ENCODE measurements at regions not wholly inside any gene's neighbourhood (a gene's known extent, or its start where the extent isn't known, plus 50 kb on each side); places are given as distances from the start of the nearest gene placed in this dataset.

DNA sequence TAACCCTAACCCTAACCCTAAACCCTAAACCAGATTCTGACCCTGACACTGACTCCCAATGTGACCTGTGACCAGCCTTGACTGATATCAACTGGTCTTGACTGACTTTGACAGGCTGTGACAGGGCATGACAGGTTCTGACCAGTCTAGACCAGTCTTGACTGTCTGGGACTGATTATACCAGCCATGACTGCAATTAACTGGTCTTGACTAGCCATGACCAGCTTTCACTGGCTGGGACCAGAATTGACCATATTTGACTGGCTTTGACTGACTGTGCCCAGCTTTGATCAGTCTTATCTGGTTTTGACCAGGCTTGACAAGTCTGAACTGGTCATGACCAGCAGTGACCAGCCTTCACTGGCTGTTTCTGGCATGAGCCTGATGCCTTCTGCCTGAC lies 95.5 kb downstream of the BMP15 start:
- no peak overlapping the region for H3K56ac ChIP-seq (ENCODE audit: insufficient read length, low read depth, low read length)
- Mint-ChIP-seq H3K4me1 (0 out of 4 replicates have a peak, but pooled peaks cover 2% of the 10 kb centered on the region in 2 experiments), H3K4me3 (no peak overlapping the region), H3K27ac (no peak overlapping the region; a peak in 1 of 7 replicates), H3K27me3 (ENCODE audit: low read depth) (no peaks in the 10 kb centered on the region), H3K36me3 (ENCODE audit: insufficient read depth in 1 of 3, low read depth in 3 of 3) (no peaks in the 10 kb centered on the region; a peak in 1 of 7 replicates), H3K9me3 (peaks cover 80 to 81% of the 10 kb centered on the region in 2 experiments)
- H3K4ac ChIP-seq (ENCODE audit: low read depth, low read length) = no peak overlapping the region
- H2AFZ ChIP-seq (ENCODE audit: low read length) = no peak overlapping the region
- no peaks in the 10 kb centered on the region for H3K9me3 ChIP-seq (ENCODE audit: control insufficient read depth, low read depth, low read length)
- no peak overlapping the region for H3K18ac ChIP-seq (ENCODE audit: insufficient read length, low read depth, low read length)
- no peaks in the 10 kb centered on the region for H4K20me1 ChIP-seq (ENCODE audit: control insufficient read depth, insufficient read depth, insufficient read length)
- no peak for DNase-seq
- H3K4me2 ChIP-seq (ENCODE audit: insufficient read depth, insufficient read length, low read length) = no peak overlapping the region
- no peak overlapping the region for H2BK20ac ChIP-seq (ENCODE audit: low read depth, low read length, poor library complexity, severe bottlenecking)
- H3K27ac ChIP-seq (ENCODE audit: insufficient read length, low read depth, low read length) = no peak overlapping the region
- H3K79me2 ChIP-seq (ENCODE audit: insufficient read depth, low read length) = no peaks in the 10 kb centered on the region
- H3K4me1 ChIP-seq (ENCODE audit: insufficient read depth, low read length) = no peaks in the 10 kb centered on the region
- H2AK5ac ChIP-seq (ENCODE audit: insufficient read length, low read length) = no peak overlapping the region
- H4K91ac ChIP-seq (ENCODE audit: insufficient read length, low read depth, low read length) = no peak overlapping the region
- H2BK15ac ChIP-seq (ENCODE audit: low read depth, low read length) = no peak overlapping the region
- TF ChIP-seq, protein P1, sequence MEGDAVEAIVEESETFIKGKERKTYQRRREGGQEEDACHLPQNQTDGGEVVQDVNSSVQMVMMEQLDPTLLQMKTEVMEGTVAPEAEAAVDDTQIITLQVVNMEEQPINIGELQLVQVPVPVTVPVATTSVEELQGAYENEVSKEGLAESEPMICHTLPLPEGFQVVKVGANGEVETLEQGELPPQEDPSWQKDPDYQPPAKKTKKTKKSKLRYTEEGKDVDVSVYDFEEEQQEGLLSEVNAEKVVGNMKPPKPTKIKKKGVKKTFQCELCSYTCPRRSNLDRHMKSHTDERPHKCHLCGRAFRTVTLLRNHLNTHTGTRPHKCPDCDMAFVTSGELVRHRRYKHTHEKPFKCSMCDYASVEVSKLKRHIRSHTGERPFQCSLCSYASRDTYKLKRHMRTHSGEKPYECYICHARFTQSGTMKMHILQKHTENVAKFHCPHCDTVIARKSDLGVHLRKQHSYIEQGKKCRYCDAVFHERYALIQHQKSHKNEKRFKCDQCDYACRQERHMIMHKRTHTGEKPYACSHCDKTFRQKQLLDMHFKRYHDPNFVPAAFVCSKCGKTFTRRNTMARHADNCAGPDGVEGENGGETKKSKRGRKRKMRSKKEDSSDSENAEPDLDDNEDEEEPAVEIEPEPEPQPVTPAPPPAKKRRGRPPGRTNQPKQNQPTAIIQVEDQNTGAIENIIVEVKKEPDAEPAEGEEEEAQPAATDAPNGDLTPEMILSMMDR (conservative IDR thresholded peaks at IDR 0.05) = no peak
- no peak overlapping the region for H3K9ac ChIP-seq (ENCODE audit: extremely low read depth, insufficient read length, low read length)
- no peak overlapping the region for H3K23ac ChIP-seq (ENCODE audit: insufficient read length, low read depth, low read length)
- H4K5ac ChIP-seq (ENCODE audit: insufficient read length, low read depth, low read length) = no peak overlapping the region
- H3K23me2 ChIP-seq (ENCODE audit: insufficient read length, low read depth, low read length, poor library complexity, severe bottlenecking) = no peaks in the 10 kb centered on the region
- H3K79me1 ChIP-seq (ENCODE audit: insufficient read depth, low read depth, low read length, poor library complexity, severe bottlenecking) = no peaks in the 10 kb centered on the region
- no peak overlapping the region for H2BK120ac ChIP-seq (ENCODE audit: low read depth, low read length, poor library complexity, severe bottlenecking)
- no peaks in the 10 kb centered on the region for H3K27me3 ChIP-seq (ENCODE audit: insufficient read depth, low read length)
- H2BK5ac ChIP-seq (ENCODE audit: insufficient read length, low read length) = no peak overlapping the region
- no peak overlapping the region for H4K8ac ChIP-seq (replicated peaks; ENCODE audit: insufficient read length, low read depth, low read length)
- H3T11ph ChIP-seq (ENCODE audit: low read length) = no peak overlapping the region
- no peak overlapping the region for H2BK12ac ChIP-seq (ENCODE audit: insufficient read length, low read depth, low read length)
- no peak overlapping the region for H3K14ac ChIP-seq (ENCODE audit: insufficient read depth, low read length)
